HG02852 (cell line): ENCODE measurements at regions not wholly inside any gene's neighbourhood (a gene's known extent, or its start where the extent isn't known, plus 50 kb on each side); places are given as distances from the start of the nearest gene placed in this dataset.
"Not testable (repeated sequence)": the region's sequence is repeated elsewhere in the genome, so short reads cannot be mapped to it uniquely, and the experiment has no call there.

Experiments used
- ATAC-seq: cut with Tn5 transposase; IDR thresholded peaks from one replicate; pipeline ENCODE4 v1.9.1; 2021; ENCODE audit warnings: mild to moderate bottlenecking, moderate library complexity; ENCODE audit not compliant: unreplicated experiment

- ATAC-seq: not testable (repeated sequence)
These were observed 293.1 kb upstream of the NOX3 start for GRCh38 chr6:155748778-155749177.

- ATAC-seq: no peak
These were observed 291.9 kb upstream of the NOX3 start for GRCh38 chr6:155747491-155747890.

GRCh38 chr6:155740781-155741399 lies 285.3 kb upstream of the NOX3 start:
- no peak for ATAC-seq

- ATAC-seq: no peak
These were observed 283.0 kb upstream of the NOX3 start for GRCh38 chr6:155738602-155739105.

- no peak for ATAC-seq
These were observed 261.7 kb upstream of the NOX3 start for GRCh38 chr6:155717374-155717773.

- no peak for ATAC-seq
These were observed 255.1 kb upstream of the NOX3 start for GRCh38 chr6:155710704-155711103.

- no peak for ATAC-seq
These were observed 253.6 kb upstream of the NOX3 start for GRCh38 chr6:155709262-155709661.

- ATAC-seq: no peak
These were observed 252.5 kb upstream of the NOX3 start for GRCh38 chr6:155708100-155708499.

GRCh38 chr6:155706806-155707205 lies 251.2 kb upstream of the NOX3 start:
- ATAC-seq: no peak

- no peak for ATAC-seq
These were observed 250.7 kb upstream of the NOX3 start for GRCh38 chr6:155706341-155706740.

- ATAC-seq: no peak
These were observed 245.7 kb upstream of the NOX3 start for GRCh38 chr6:155701342-155701741.

- no peak for ATAC-seq
These were observed 239.9 kb upstream of the NOX3 start for GRCh38 chr6:155695495-155695894.

GRCh38 chr6:155694419-155694790 lies 238.8 kb upstream of the NOX3 start:
- no peak for ATAC-seq

GRCh38 chr6:155693573-155694418 lies 238.2 kb upstream of the NOX3 start:
- ATAC-seq: no peak

- no peak for ATAC-seq
These were observed 235.2 kb upstream of the NOX3 start for GRCh38 chr6:155690820-155691219.

GRCh38 chr6:155687645-155688044 lies 232.0 kb upstream of the NOX3 start:
- ATAC-seq: no peak

- no peak for ATAC-seq
These were observed 229.0 kb upstream of the NOX3 start for GRCh38 chr6:155684416-155685196.

GRCh38 chr6:155678361-155678760 lies 222.7 kb upstream of the NOX3 start:
- no peak for ATAC-seq

- no peak for ATAC-seq
These were observed 220.7 kb upstream of the NOX3 start for GRCh38 chr6:155676346-155676745.

- ATAC-seq: no peak
These were observed 215.0 kb upstream of the NOX3 start for GRCh38 chr6:155670655-155671054.

GRCh38 chr6:155660251-155660977 lies 204.8 kb upstream of the NOX3 start:
- no peak for ATAC-seq
